SU-DHL-6 (cell line): ENCODE measurements at regions not wholly inside any gene's neighbourhood (a gene's known extent, or its start where the extent isn't known, plus 50 kb on each side); places are given as distances from the start of the nearest gene placed in this dataset.

Source experiments
- H2AFZ ChIP-seq: fragments of 200-600 bp; sonication (generic); 2 replicates; pipeline ENCODE4 v1.6.1; 2014; ENCODE audit warnings: low read depth, mild to moderate bottlenecking, moderate library complexity, mixed read lengths, antibody characterized with exemption, low read length; ENCODE audit not compliant: severe bottlenecking
- H3F3A ChIP-seq: fragments of 200-600 bp; shearing (Covaris generic); 2 replicates; pipeline ENCODE4 v1.6.0; 2016; ENCODE audit warnings: antibody characterized with exemption, mild to moderate bottlenecking; ENCODE audit not compliant: insufficient read depth
- H3K27ac ChIP-seq: fragments of 200-600 bp; sonication (generic); 2 replicates; pipeline ENCODE4 v1.5.1; 2016; ENCODE audit warnings: low read depth, mild to moderate bottlenecking, low read length, moderate library complexity, mixed read lengths
- H3K27me3 ChIP-seq: fragments of 200-600 bp; sonication (generic), shearing (Covaris generic); 2 replicates; pipeline ENCODE4 v1.6.0; 2014; ENCODE audit warnings: mild to moderate bottlenecking, low read length
- H3K36me3 ChIP-seq: fragments of 200-600 bp; sonication (generic); 2 replicates; pipeline ENCODE4 v1.6.1; 2014; ENCODE audit warnings: mild to moderate bottlenecking, low read length, mixed read lengths
- H3K4me2 ChIP-seq: fragments of 300-600, 200-600 bp; shearing (Covaris generic), sonication (generic); 2 replicates; pipeline ENCODE4 v1.6.0; 2014; ENCODE audit warnings: low read length, low read depth, mild to moderate bottlenecking; ENCODE audit not compliant: poor library complexity, severe bottlenecking
- H3K4me3 ChIP-seq: fragments of 200-600 bp; sonication (generic); 2 replicates; pipeline ENCODE4 v1.5.1; 2014; ENCODE audit warnings: antibody characterized with exemption, low read length, mild to moderate bottlenecking, mixed read lengths; ENCODE audit not compliant: insufficient read depth, poor library complexity, severe bottlenecking
- H3K79me2 ChIP-seq: fragments of 200-600 bp; sonication (generic); 2 replicates; pipeline ENCODE4 v1.6.1; 2014; ENCODE audit warnings: mild to moderate bottlenecking, low read length, moderate library complexity; ENCODE audit not compliant: insufficient read depth
- H3K9ac ChIP-seq: fragments of 200-600 bp; sonication (generic); 2 replicates; pipeline ENCODE4 v1.7.0; 2014; ENCODE audit warnings: mild to moderate bottlenecking, low read length
- H3K9me2 ChIP-seq: fragments of 200-600 bp; sonication (generic); replicated peaks from 2 replicates; pipeline ENCODE4 v1.6.1; 2014; ENCODE audit warnings: low read length; ENCODE audit not compliant: insufficient read depth
- H3K9me3 ChIP-seq: fragments of 200-600 bp; sonication (generic); 2 replicates; pipeline ENCODE4 v1.6.1; 2014; ENCODE audit warnings: low read length, mixed read lengths; ENCODE audit not compliant: insufficient read depth
- H4K20me1 ChIP-seq: fragments of 200-600 bp; sonication (generic); 2 replicates; pipeline ENCODE4 v1.6.1; 2014; ENCODE audit warnings: low read depth, mild to moderate bottlenecking, antibody characterized with exemption, low read length, moderate library complexity, mixed read lengths
- EZH2phosphoT487 ChIP-seq: fragments of 200-600 bp; sonication (generic), shearing (Covaris generic); conservative IDR thresholded peaks from 2 replicates; pipeline ENCODE4 v1.6.1; 2018; ENCODE audit warnings: mild to moderate bottlenecking, antibody characterized with exemption, low read length, moderate library complexity, mixed read lengths
- TF ChIP-seq, protein P1 (sequence below): fragments of 200-600 bp; sonication (generic); IDR thresholded peaks from one replicate; pipeline ENCODE4 v1.5.1; 2017; ENCODE audit warnings: antibody characterized with exemption, mild to moderate bottlenecking, low read length, moderate library complexity; ENCODE audit not compliant: insufficient read depth, poor library complexity, severe bottlenecking

DNA sequence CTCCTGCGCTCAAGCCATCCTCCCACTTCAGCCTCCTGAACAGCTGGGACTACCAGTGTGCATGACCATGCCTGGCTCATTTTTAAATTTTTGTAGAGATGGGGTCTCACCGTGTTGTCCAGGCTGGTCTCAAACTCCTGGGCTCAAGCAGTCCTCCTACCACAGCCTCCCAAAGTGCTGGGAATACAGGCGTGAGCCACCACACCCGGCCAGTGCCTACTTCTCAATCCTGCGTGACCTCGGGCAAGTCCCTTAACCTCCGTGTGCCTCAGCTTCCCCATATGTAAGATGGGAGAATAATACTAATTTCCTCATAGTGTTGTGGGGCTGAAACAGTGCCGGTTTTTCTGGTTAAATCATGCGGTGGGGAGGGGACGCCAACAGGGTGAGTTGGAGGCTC lies 143.5 kb upstream of the CIBAR2 start:
- Histone ChIP-seq H3K4me2 (no peak overlapping the region), H2AFZ (no peak overlapping the region), H3K79me2 (no peaks in the 10 kb centered on the region), H3K9me3 (no peaks in the 10 kb centered on the region), H3F3A (no peaks in the 10 kb centered on the region), H3K27me3 (no peaks in the 10 kb centered on the region), H4K20me1 (no peaks in the 10 kb centered on the region), H3K36me3 (no peaks in the 10 kb centered on the region), H3K27ac (no peak overlapping the region), H3K9me2 (no peaks in the 10 kb centered on the region), H3K4me3 (no peak overlapping the region), H3K9ac (no peak overlapping the region)
- TF ChIP-seq, protein P1, sequence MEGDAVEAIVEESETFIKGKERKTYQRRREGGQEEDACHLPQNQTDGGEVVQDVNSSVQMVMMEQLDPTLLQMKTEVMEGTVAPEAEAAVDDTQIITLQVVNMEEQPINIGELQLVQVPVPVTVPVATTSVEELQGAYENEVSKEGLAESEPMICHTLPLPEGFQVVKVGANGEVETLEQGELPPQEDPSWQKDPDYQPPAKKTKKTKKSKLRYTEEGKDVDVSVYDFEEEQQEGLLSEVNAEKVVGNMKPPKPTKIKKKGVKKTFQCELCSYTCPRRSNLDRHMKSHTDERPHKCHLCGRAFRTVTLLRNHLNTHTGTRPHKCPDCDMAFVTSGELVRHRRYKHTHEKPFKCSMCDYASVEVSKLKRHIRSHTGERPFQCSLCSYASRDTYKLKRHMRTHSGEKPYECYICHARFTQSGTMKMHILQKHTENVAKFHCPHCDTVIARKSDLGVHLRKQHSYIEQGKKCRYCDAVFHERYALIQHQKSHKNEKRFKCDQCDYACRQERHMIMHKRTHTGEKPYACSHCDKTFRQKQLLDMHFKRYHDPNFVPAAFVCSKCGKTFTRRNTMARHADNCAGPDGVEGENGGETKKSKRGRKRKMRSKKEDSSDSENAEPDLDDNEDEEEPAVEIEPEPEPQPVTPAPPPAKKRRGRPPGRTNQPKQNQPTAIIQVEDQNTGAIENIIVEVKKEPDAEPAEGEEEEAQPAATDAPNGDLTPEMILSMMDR, result no peak
- no peak for TF ChIP-seq EZH2phosphoT487

DNA sequence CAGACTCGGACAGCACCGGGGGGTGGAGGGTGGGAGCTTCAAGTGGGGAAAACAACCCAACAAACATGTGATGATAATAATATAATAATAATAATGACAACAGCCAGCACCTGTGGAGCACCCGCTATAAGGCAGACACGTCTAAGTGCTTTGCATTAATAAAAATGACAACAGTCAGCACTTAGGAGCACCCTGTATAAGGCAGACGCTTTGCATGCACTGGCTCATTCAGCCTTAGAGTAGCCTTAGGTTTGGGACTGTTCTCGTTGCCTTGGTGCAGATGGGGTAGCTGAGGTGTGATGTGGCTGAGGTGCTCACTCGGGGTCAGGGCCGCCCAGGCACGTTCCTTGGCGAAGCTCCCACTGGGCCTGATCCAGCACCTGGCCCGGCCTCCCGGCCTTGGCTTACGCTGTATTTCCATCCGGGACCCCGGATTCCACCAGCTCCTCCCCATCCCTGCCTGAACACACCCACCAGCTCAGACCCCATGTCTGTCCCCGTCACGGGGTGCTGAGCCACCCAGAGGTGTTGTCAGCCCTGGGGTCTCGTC lies 144.0 kb upstream of the CIBAR2 start:
- no peak overlapping the region for H2AFZ ChIP-seq
- H3F3A ChIP-seq, result no peaks in the 10 kb centered on the region
- no peak overlapping the region for H3K4me2 ChIP-seq
- TF ChIP-seq EZH2phosphoT487, result no peak
- TF ChIP-seq, protein P1, result no peak
- H3K36me3 ChIP-seq, result no peaks in the 10 kb centered on the region
- no peaks in the 10 kb centered on the region for H4K20me1 ChIP-seq
- H3K4me3 ChIP-seq, result no peak overlapping the region
- no peaks in the 10 kb centered on the region for H3K9me3 ChIP-seq
- no peaks in the 10 kb centered on the region for H3K27me3 ChIP-seq
- H3K27ac ChIP-seq, result peak overlapping the region; percentile 14; the same call in 1 of the 2 replicates
- H3K79me2 ChIP-seq, result no peaks in the 10 kb centered on the region
- H3K9ac ChIP-seq, result no peak overlapping the region
- no peaks in the 10 kb centered on the region for H3K9me2 ChIP-seq

DNA sequence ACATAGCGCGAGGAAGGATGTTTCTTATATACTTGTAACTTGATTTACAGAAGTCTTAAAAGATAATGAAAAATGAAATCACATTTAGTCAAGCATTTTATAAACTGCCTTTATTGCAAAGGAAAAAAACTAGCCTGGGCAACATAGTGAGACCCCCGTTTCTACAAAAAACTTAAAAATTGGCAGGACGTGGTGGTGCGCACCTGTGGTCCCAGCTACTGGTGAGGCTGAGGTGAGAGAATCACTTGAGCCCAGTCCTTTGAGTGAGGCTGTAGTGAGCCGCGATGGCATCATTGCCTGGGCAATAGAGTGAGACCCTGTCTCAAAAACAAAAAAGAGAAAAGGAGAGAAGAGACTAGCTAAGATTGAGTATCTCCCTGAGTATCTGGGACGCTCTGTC lies 145.2 kb upstream of the CIBAR2 start:
- Histone ChIP-seq H4K20me1 (no peaks in the 10 kb centered on the region), H3K4me2 (no peak overlapping the region), H3K9me3 (no peaks in the 10 kb centered on the region), H3K9me2 (no peaks in the 10 kb centered on the region), H3K27ac (no peak overlapping the region), H3K36me3 (no peaks in the 10 kb centered on the region), H3K27me3 (no peaks in the 10 kb centered on the region), H3K4me3 (no peak overlapping the region), H3K9ac (no peak overlapping the region), H2AFZ (no peak overlapping the region), H3K79me2 (no peaks in the 10 kb centered on the region), H3F3A (no peaks in the 10 kb centered on the region)
- no peak for TF ChIP-seq EZH2phosphoT487
- TF ChIP-seq, protein P1, result no peak

DNA sequence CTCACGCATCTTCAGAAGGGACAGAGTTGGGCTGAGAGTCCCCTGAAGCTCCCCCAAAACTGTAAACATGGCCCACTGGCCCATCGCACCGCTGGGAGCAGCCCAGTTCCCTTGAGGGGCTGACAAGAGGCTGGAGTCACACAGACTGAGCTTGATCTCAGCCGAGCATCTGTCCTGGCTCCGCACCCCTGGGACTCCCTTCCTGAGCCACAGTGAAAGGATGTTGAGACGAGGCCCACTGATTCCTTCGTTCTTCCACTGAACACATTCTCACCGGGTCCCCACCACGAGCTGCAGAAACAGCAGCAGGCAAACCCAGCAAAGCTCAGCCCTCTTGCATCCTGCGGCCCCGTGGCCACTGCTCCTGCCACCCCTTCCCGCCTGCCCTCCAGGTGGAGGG lies 145.9 kb upstream of the CIBAR2 start:
- Histone ChIP-seq H3K9me3 (no peaks in the 10 kb centered on the region), H3K9ac (no peak overlapping the region), H3K9me2 (no peaks in the 10 kb centered on the region), H3K4me3 (no peak overlapping the region), H3K27ac (no peak overlapping the region), H3K36me3 (no peaks in the 10 kb centered on the region), H2AFZ (no peak overlapping the region), H3K4me2 (no peak overlapping the region), H3K79me2 (no peaks in the 10 kb centered on the region), H3F3A (no peaks in the 10 kb centered on the region), H3K27me3 (no peaks in the 10 kb centered on the region), H4K20me1 (no peaks in the 10 kb centered on the region)
- TF ChIP-seq, protein P1, result no peak
- TF ChIP-seq EZH2phosphoT487, result no peak
